Fibroblast of mammary gland (primary cell): ENCODE measurements at regions not wholly inside any gene's neighbourhood (a gene's known extent, or its start where the extent isn't known, plus 50 kb on each side); places are given as distances from the start of the nearest gene placed in this dataset.

Experiments used
- DNase-seq: peaks from one replicate; pipeline ENCODE4 v3.0.0-alpha.2; 2010; ENCODE audit warnings: low read depth
- H3K4me3 ChIP-seq: 2 replicates; pipeline ENCODE4 v1.5.1; 2011; ENCODE audit warnings: low read depth, mild to moderate bottlenecking, low read length, moderate library complexity; ENCODE audit not compliant: control insufficient read depth
- TF ChIP-seq, protein P1 (sequence below): conservative IDR thresholded peaks from 2 replicates; pipeline ENCODE4 v1.5.1; 2011; ENCODE audit warnings: low read depth, low read length, inconsistent platforms; ENCODE audit not compliant: control insufficient read depth, insufficient read depth

- no peak for DNase-seq
- H3K4me3 ChIP-seq = no peak overlapping the region
- TF ChIP-seq, protein P1, sequence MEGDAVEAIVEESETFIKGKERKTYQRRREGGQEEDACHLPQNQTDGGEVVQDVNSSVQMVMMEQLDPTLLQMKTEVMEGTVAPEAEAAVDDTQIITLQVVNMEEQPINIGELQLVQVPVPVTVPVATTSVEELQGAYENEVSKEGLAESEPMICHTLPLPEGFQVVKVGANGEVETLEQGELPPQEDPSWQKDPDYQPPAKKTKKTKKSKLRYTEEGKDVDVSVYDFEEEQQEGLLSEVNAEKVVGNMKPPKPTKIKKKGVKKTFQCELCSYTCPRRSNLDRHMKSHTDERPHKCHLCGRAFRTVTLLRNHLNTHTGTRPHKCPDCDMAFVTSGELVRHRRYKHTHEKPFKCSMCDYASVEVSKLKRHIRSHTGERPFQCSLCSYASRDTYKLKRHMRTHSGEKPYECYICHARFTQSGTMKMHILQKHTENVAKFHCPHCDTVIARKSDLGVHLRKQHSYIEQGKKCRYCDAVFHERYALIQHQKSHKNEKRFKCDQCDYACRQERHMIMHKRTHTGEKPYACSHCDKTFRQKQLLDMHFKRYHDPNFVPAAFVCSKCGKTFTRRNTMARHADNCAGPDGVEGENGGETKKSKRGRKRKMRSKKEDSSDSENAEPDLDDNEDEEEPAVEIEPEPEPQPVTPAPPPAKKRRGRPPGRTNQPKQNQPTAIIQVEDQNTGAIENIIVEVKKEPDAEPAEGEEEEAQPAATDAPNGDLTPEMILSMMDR = no peak
Measured at GRCh38 chr2:38217401-38218188, 141.6 kb upstream of the CYP1B1 start.

DNA sequence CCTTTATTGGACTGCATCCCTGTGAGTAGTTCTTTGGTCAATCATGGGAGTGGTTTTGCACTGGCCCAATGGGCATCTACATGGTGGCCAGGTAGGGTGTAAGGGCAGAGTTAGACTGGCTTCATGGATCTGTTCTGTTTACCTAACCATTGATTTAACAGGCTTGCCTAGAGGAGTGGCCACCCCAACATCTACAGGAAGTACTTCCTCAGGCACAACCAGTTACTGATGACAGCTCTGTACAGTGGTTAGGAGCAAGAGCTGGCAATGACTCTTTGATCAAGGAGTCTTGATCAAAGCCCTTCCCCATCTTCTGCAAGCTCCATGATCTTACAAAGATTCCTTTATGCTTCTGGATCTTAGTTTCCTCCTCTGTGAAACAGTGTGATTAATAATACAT lies 140.9 kb upstream of the CYP1B1 start:
- H3K4me3 ChIP-seq = no peak overlapping the region
- TF ChIP-seq, protein P1 = no peak
- no peak for DNase-seq

DNA sequence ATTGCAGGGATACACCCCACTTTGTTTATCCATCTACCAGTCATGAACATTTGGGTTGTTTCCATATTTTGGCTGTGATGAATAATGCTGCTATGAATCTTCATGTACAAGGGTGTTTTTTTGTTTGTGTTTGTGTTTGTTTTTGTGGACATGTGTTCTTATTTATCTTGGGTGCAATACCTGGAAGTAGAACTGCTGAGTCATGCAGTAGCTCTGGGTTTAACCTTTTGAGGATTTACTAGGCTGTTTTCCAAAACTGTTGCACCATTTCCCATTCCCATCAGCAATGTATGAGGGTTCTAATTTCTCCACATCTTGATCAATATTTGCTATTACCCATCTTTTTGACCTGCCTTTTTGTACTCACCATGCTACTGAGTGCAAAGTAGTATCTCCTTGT lies 140.0 kb upstream of the CYP1B1 start:
- peak; percentile 92 for DNase-seq
- no peak overlapping the region for H3K4me3 ChIP-seq
- TF ChIP-seq, protein P1 = no peak

DNA sequence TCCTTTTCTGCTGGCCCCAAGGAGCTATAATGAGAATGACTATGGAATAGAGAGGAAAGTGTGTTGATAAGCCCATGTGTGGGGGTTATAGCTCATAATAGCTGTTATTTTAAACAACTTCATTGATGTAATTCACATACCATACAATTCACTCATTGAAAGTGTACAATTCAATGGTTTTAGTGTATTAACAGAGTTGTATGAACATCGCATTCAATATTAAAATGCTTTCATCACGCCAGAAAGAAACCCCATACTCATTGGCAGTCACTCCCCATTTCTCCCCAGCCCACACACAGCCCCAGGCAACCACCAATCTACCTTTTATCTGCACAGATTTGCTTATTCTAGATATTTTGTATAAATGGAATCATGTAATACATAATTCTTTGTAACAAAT lies 139.6 kb upstream of the CYP1B1 start:
- no peak for DNase-seq
- TF ChIP-seq, protein P1 = no peak
- no peak overlapping the region for H3K4me3 ChIP-seq

- no peak overlapping the region for H3K4me3 ChIP-seq
- DNase-seq = no peak
- TF ChIP-seq, protein P1 = no peak
Measured at GRCh38 chr2:38214209-38214717, 138.3 kb upstream of the CYP1B1 start.

DNA sequence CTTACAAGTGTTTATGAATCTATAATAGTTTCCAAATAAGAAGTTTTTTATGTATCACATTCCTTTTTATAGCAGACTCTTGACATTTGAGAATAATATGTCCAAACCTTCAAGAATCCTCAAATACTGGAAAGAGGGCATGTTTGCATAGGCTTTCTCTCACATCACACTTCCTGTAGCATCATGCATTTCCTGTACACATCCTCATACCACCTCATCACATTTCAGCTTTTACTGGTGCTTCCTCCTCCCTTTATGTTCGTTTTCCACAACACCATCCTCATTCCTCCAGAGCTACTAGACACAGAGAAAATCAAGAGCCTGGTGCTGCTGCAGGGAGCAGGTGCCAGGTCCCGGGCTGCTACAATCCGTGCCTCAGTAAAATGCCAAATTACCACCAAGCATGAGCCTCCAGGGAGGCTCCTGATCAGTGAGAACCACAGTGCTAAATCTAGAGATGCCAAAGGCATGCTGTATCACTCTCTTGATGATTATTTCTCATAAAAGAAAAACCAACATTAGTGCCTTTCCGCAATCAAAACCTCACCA lies 137.7 kb upstream of the CYP1B1 start:
- H3K4me3 ChIP-seq = no peak overlapping the region
- DNase-seq = no peak
- TF ChIP-seq, protein P1 = no peak
